ENCODE measurements at regions not wholly inside any gene's neighbourhood (a gene's known extent, or its start where the extent isn't known, plus 50 kb on each side); places are given as distances from the start of the nearest gene placed in this dataset.

GRCh38 chr4:58732973-58733372 is 1622.8 kb upstream of the IGFBP7 start:
- no peak overlapping the region for H3K4me3 ChIP-seq (ENCODE audit: low read length in 2 of 2)
- no peaks in the 10 kb centered on the region for H3K27me3 ChIP-seq (ENCODE audit: control insufficient read depth in 2 of 2, insufficient read depth in 2 of 2, low read length in 2 of 2)
- no peaks in the 10 kb centered on the region for H3K4me1 ChIP-seq (ENCODE audit: control insufficient read depth in 2 of 2, insufficient read depth in 2 of 2, low read length in 2 of 2)
- no peak overlapping the region for H3K27ac ChIP-seq (ENCODE audit: low read depth in 2 of 2, low read length in 2 of 2)
- no peaks in the 10 kb centered on the region for H3K36me3 ChIP-seq (ENCODE audit: control insufficient read depth in 2 of 2, insufficient read depth in 2 of 2, low read length in 2 of 2)
- H3K9ac ChIP-seq (ENCODE audit: low read depth in 1 of 2, low read length in 2 of 2): no peak overlapping the region
- H3K9me3 ChIP-seq (ENCODE audit: control insufficient read depth in 2 of 2, low read length in 2 of 2): no peaks in the 10 kb centered on the region

DNA sequence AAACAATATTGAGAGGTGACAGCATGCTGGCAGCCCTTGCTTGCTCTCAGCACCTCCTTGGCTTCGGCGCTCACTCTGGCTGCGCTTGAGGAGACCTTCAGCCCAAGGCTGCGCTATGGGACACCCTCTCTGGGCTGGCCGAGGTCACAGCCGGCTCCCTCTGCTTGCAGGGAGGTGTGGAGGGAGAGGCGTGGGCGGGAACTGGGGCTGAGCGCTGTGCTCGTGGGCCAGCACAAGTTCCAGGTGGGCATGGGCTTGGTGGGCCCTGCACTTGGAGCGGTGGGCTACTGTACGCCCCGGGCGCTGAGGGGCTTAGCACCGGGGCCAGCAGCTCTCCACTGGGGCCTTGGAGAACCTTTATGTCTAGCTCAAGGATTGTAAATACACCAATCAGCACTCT is 1613.8 kb upstream of the IGFBP7 start:
- H3K4me3 ChIP-seq (ENCODE audit: low read length in 2 of 2): no peak overlapping the region
- H3K4me1 ChIP-seq (ENCODE audit: control insufficient read depth in 2 of 2, insufficient read depth in 2 of 2, low read length in 2 of 2): no peaks in the 10 kb centered on the region
- no peaks in the 10 kb centered on the region for H3K9me3 ChIP-seq (ENCODE audit: control insufficient read depth in 2 of 2, low read length in 2 of 2)
- no peak overlapping the region for H3K9ac ChIP-seq (ENCODE audit: low read depth in 1 of 2, low read length in 2 of 2)
- no peaks in the 10 kb centered on the region for H3K27me3 ChIP-seq (ENCODE audit: control insufficient read depth in 2 of 2, insufficient read depth in 2 of 2, low read length in 2 of 2)
- no peaks in the 10 kb centered on the region for H3K36me3 ChIP-seq (ENCODE audit: control insufficient read depth in 2 of 2, insufficient read depth in 2 of 2, low read length in 2 of 2)
- no peak overlapping the region for H3K27ac ChIP-seq (ENCODE audit: low read depth in 2 of 2, low read length in 2 of 2)

- no peaks in the 10 kb centered on the region for H3K9me3 ChIP-seq (ENCODE audit: control insufficient read depth in 2 of 2, low read length in 2 of 2)
- no peaks in the 10 kb centered on the region for H3K36me3 ChIP-seq (ENCODE audit: control insufficient read depth in 2 of 2, insufficient read depth in 2 of 2, low read length in 2 of 2)
- H3K4me1 ChIP-seq (ENCODE audit: control insufficient read depth in 2 of 2, insufficient read depth in 2 of 2, low read length in 2 of 2): no peaks in the 10 kb centered on the region
- no peaks in the 10 kb centered on the region for H3K27me3 ChIP-seq (ENCODE audit: control insufficient read depth in 2 of 2, insufficient read depth in 2 of 2, low read length in 2 of 2)
- no peak overlapping the region for H3K27ac ChIP-seq (ENCODE audit: low read depth in 2 of 2, low read length in 2 of 2)
- H3K9ac ChIP-seq (ENCODE audit: low read depth in 1 of 2, low read length in 2 of 2): no peak overlapping the region
- no peak overlapping the region for H3K4me3 ChIP-seq (ENCODE audit: low read length in 2 of 2)
Measured at GRCh38 chr4:58711039-58711438, 1600.9 kb upstream of the IGFBP7 start.

DNA sequence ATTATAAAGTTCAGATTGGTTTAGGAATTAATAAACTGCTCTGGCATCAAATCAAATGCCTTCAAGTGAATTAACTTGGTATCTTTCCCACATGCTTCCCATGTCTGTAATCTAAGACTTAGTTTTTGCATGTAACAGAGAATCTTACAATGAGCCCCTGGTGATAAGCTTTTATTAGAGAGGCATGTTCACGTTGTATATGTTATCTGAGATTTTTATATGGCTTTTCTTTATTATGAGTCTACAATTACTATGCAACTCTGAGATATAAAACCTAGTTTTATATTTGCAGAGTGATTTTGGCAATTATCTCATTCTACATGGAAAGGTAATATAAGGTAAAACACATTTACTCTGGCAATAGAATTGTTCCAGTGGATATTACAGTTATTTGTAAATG is 1578.4 kb upstream of the IGFBP7 start:
- no peaks in the 10 kb centered on the region for H3K36me3 ChIP-seq (ENCODE audit: control insufficient read depth in 2 of 2, insufficient read depth in 2 of 2, low read length in 2 of 2)
- no peaks in the 10 kb centered on the region for H3K4me1 ChIP-seq (ENCODE audit: control insufficient read depth in 2 of 2, insufficient read depth in 2 of 2, low read length in 2 of 2)
- no peak overlapping the region for H3K4me3 ChIP-seq (ENCODE audit: low read length in 2 of 2)
- H3K9ac ChIP-seq (ENCODE audit: low read depth in 1 of 2, low read length in 2 of 2): no peak overlapping the region
- H3K9me3 ChIP-seq (ENCODE audit: control insufficient read depth in 2 of 2, low read length in 2 of 2): no peaks in the 10 kb centered on the region
- no peak overlapping the region for H3K27ac ChIP-seq (ENCODE audit: low read depth in 2 of 2, low read length in 2 of 2)
- H3K27me3 ChIP-seq (ENCODE audit: control insufficient read depth in 2 of 2, insufficient read depth in 2 of 2, low read length in 2 of 2): no peaks in the 10 kb centered on the region

GRCh38 chr4:58679886-58680285 is 1569.7 kb upstream of the IGFBP7 start:
- H3K27me3 ChIP-seq (ENCODE audit: control insufficient read depth in 2 of 2, insufficient read depth in 2 of 2, low read length in 2 of 2): no peaks in the 10 kb centered on the region
- no peaks in the 10 kb centered on the region for H3K36me3 ChIP-seq (ENCODE audit: control insufficient read depth in 2 of 2, insufficient read depth in 2 of 2, low read length in 2 of 2)
- no peaks in the 10 kb centered on the region for H3K4me1 ChIP-seq (ENCODE audit: control insufficient read depth in 2 of 2, insufficient read depth in 2 of 2, low read length in 2 of 2)
- H3K9ac ChIP-seq (ENCODE audit: low read depth in 1 of 2, low read length in 2 of 2): no peak overlapping the region
- no peaks in the 10 kb centered on the region for H3K9me3 ChIP-seq (ENCODE audit: control insufficient read depth in 2 of 2, low read length in 2 of 2)
- H3K27ac ChIP-seq (ENCODE audit: low read depth in 2 of 2, low read length in 2 of 2): no peak overlapping the region
- H3K4me3 ChIP-seq (ENCODE audit: low read length in 2 of 2): no peak overlapping the region

- Histone ChIP-seq H3K4me1 (ENCODE audit: control insufficient read depth in 2 of 2, insufficient read depth in 2 of 2, low read length in 2 of 2) (no peaks in the 10 kb centered on the region), H3K4me3 (ENCODE audit: low read length in 2 of 2) (no peak overlapping the region), H3K9me3 (ENCODE audit: control insufficient read depth in 2 of 2, low read length in 2 of 2) (no peaks in the 10 kb centered on the region)
Measured at GRCh38 chr4:58679051-58679450, 1568.9 kb upstream of the IGFBP7 start.

DNA sequence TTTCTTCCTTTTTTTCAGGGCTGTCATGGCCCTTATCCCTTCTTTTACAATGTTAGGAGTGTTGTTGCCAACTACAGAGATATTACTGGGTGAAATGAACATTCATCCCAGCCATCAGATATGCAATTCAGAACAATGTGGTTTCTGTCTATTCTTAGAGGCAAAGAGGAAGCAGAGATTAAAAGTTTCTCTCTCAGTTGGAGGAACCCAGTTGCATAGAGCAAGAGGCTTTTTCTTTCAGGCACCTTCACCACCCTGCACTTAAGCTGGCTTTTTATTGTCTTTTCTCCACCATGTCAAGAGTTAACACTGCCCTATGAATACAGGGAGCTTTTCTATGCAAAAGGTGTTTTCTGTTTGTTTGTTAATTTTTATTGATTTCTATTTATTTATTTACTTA is 1559.6 kb upstream of the IGFBP7 start:
- no peaks in the 10 kb centered on the region for H3K27me3 ChIP-seq (ENCODE audit: control insufficient read depth in 2 of 2, insufficient read depth in 2 of 2, low read length in 2 of 2)
- H3K4me1 ChIP-seq (ENCODE audit: control insufficient read depth in 2 of 2, insufficient read depth in 2 of 2, low read length in 2 of 2): no peaks in the 10 kb centered on the region
- no peaks in the 10 kb centered on the region for H3K36me3 ChIP-seq (ENCODE audit: control insufficient read depth in 2 of 2, insufficient read depth in 2 of 2, low read length in 2 of 2)
- no peaks in the 10 kb centered on the region for H3K9me3 ChIP-seq (ENCODE audit: control insufficient read depth in 2 of 2, low read length in 2 of 2)
- no peak overlapping the region for H3K9ac ChIP-seq (ENCODE audit: low read depth in 1 of 2, low read length in 2 of 2)
- no peak overlapping the region for H3K27ac ChIP-seq (ENCODE audit: low read depth in 2 of 2, low read length in 2 of 2)
- no peak overlapping the region for H3K4me3 ChIP-seq (ENCODE audit: low read length in 2 of 2)

More at GRCh38 chr4:58679051-58679450, 1568.9 kb upstream of the IGFBP7 start:
- H3K27ac ChIP-seq (ENCODE audit: low read depth in 2 of 2, low read length in 2 of 2): no peak overlapping the region
- no peaks in the 10 kb centered on the region for H3K36me3 ChIP-seq (ENCODE audit: control insufficient read depth in 2 of 2, insufficient read depth in 2 of 2, low read length in 2 of 2)
- H3K27me3 ChIP-seq (ENCODE audit: control insufficient read depth in 2 of 2, insufficient read depth in 2 of 2, low read length in 2 of 2): no peaks in the 10 kb centered on the region
- H3K9ac ChIP-seq (ENCODE audit: low read depth in 1 of 2, low read length in 2 of 2): no peak overlapping the region

DNA sequence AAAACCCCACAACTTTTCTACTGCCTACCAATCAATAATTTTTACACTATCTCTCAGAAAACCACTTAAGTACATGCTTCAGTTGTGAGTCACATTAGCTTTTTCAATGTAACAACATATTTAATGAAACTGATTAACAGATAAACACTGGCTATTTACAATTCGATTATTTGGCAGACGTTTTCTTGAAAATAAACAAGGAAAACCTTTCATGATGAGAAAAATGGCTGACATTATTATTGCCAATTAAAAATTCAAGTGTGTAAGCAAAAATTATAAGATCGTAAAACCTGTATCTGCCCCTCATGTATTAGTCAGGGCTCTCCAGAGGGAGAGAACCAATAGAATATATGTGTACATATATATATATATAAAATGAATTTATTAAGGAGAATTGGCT is 1555.5 kb upstream of the IGFBP7 start:
- Histone ChIP-seq H3K27me3 (ENCODE audit: control insufficient read depth in 2 of 2, insufficient read depth in 2 of 2, low read length in 2 of 2) (no peaks in the 10 kb centered on the region), H3K4me3 (ENCODE audit: low read length in 2 of 2) (no peak overlapping the region), H3K4me1 (ENCODE audit: control insufficient read depth in 2 of 2, insufficient read depth in 2 of 2, low read length in 2 of 2) (no peaks in the 10 kb centered on the region), H3K27ac (ENCODE audit: low read depth in 2 of 2, low read length in 2 of 2) (no peak overlapping the region), H3K9ac (ENCODE audit: low read depth in 1 of 2, low read length in 2 of 2) (no peak overlapping the region), H3K9me3 (ENCODE audit: control insufficient read depth in 2 of 2, low read length in 2 of 2) (no peaks in the 10 kb centered on the region), H3K36me3 (ENCODE audit: control insufficient read depth in 2 of 2, insufficient read depth in 2 of 2, low read length in 2 of 2) (no peaks in the 10 kb centered on the region)

- no peaks in the 10 kb centered on the region for H3K36me3 ChIP-seq (ENCODE audit: control insufficient read depth in 2 of 2, insufficient read depth in 2 of 2, low read length in 2 of 2)
- no peaks in the 10 kb centered on the region for H3K9me3 ChIP-seq (ENCODE audit: control insufficient read depth in 2 of 2, low read length in 2 of 2)
- H3K27me3 ChIP-seq (ENCODE audit: control insufficient read depth in 2 of 2, insufficient read depth in 2 of 2, low read length in 2 of 2): no peaks in the 10 kb centered on the region
- H3K4me1 ChIP-seq (ENCODE audit: control insufficient read depth in 2 of 2, insufficient read depth in 2 of 2, low read length in 2 of 2): no peaks in the 10 kb centered on the region
- H3K27ac ChIP-seq (ENCODE audit: low read depth in 2 of 2, low read length in 2 of 2): no peak overlapping the region
- H3K4me3 ChIP-seq (ENCODE audit: low read length in 2 of 2): no peak overlapping the region
- H3K9ac ChIP-seq (ENCODE audit: low read depth in 1 of 2, low read length in 2 of 2): no peak overlapping the region
Measured at GRCh38 chr4:58658701-58659100, 1548.5 kb upstream of the IGFBP7 start.

GRCh38 chr4:58653251-58653650 is 1543.1 kb upstream of the IGFBP7 start:
- Histone ChIP-seq H3K27ac (ENCODE audit: low read depth in 2 of 2, low read length in 2 of 2) (no peak overlapping the region), H3K27me3 (ENCODE audit: control insufficient read depth in 2 of 2, insufficient read depth in 2 of 2, low read length in 2 of 2) (no peaks in the 10 kb centered on the region), H3K9me3 (ENCODE audit: control insufficient read depth in 2 of 2, low read length in 2 of 2) (no peaks in the 10 kb centered on the region), H3K9ac (ENCODE audit: low read depth in 1 of 2, low read length in 2 of 2) (no peak overlapping the region), H3K4me1 (ENCODE audit: control insufficient read depth in 2 of 2, insufficient read depth in 2 of 2, low read length in 2 of 2) (no peaks in the 10 kb centered on the region), H3K4me3 (ENCODE audit: low read length in 2 of 2) (no peak overlapping the region), H3K36me3 (ENCODE audit: control insufficient read depth in 2 of 2, insufficient read depth in 2 of 2, low read length in 2 of 2) (no peaks in the 10 kb centered on the region)

- no peaks in the 10 kb centered on the region for H3K36me3 ChIP-seq (ENCODE audit: control insufficient read depth in 2 of 2, insufficient read depth in 2 of 2, low read length in 2 of 2)
- no peak overlapping the region for H3K9ac ChIP-seq (ENCODE audit: low read depth in 1 of 2, low read length in 2 of 2)
- H3K4me1 ChIP-seq (ENCODE audit: control insufficient read depth in 2 of 2, insufficient read depth in 2 of 2, low read length in 2 of 2): no peaks in the 10 kb centered on the region
- H3K27me3 ChIP-seq (ENCODE audit: control insufficient read depth in 2 of 2, insufficient read depth in 2 of 2, low read length in 2 of 2): no peaks in the 10 kb centered on the region
- H3K9me3 ChIP-seq (ENCODE audit: control insufficient read depth in 2 of 2, low read length in 2 of 2): no peaks in the 10 kb centered on the region
- H3K27ac ChIP-seq (ENCODE audit: low read depth in 2 of 2, low read length in 2 of 2): no peak overlapping the region
- no peak overlapping the region for H3K4me3 ChIP-seq (ENCODE audit: low read length in 2 of 2)
Measured at GRCh38 chr4:58649226-58649625, 1539.0 kb upstream of the IGFBP7 start.

Measured in mucosa of rectum (tissue), 2 donors.